ENCODE measurements at regions not wholly inside any gene's neighbourhood (a gene's known extent, or its start where the extent isn't known, plus 50 kb on each side); places are given as distances from the start of the nearest gene placed in this dataset.

DNA sequence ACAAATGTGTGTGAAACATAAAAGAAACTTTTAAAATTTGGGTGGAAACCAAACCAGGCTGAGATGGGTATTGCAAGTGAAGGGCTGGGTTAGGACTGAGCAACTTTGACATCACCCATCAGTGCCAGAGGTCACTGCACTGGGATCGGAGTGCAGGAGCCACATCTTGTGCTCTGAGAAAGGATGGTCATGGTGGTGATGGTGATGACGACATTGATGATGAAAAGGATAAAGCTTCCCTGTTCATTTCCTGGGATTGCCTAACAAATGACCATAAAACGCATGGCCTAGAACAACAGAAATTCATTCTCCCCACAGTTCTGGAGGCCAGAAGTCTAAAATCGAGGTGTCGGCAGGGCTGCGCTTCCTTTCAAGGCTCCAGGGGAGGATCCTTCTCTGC is 324.0 kb downstream of the MAF start:
- no peak for DNase-seq (ENCODE audit: low read depth in 4 of 4, low spot score in 3 of 4)

DNA sequence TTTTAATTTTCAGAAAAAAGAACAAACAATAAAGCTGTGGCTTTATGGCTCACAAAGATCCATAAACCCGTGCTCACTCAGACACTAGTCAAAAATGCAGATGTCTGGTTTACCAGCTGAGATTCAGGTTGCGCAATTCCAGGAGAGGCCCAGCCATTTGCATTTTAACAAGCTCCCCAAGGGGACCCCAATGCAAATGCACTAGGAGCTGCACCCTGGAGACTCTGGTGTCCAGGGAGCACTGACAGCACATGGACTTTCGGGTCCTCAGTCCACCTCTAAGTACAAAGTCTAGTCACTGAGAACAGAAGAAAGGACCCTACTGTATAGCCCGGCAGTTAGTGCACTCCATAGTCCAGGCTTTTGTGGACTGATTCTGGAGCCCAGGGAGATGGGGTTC is 326.3 kb downstream of the MAF start:
- DNase-seq (ENCODE audit: low read depth in 4 of 4, low spot score in 3 of 4), result no peak

DNA sequence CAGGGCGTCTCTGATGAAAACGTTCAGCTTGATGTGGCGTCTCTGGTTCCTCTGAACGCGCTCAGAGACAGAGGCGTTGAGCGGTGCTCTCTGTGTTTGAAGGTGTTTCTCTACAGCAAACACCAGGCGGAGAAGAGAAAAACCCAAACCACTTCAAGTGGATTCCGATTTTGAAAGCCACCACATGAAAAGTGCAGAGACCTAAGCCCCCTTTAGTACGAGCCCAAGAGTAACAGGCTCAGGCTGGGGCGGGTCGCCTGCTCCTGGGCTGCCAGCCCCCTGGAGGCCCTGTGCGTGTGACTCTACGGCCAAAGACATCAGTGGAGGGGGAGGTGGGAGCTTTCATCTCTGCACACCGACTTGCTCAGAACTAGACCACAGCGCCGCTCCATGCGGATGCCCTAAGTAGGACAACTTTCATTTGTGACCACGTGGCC is 328.4 kb downstream of the MAF start:
- no peak for DNase-seq (ENCODE audit: low read depth in 4 of 4, low spot score in 3 of 4)

DNA sequence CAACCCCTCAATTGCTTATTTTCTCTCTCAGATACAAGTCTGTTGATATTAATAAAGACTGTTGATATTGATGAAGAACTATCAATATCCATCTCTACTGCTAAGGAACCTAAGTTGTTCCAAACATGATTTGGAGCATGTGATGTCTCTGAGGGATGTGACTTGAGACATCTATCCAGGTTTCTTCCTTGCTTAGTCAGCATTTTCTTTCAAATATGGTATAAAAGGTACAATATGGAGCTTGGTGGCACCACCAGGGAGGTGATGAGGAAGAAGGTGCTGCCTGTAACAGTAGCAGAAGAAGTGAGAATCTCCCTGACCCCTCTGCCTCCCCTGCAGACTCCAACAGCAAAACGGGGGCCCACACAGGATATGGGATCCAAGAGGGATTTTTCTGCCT is 329.0 kb downstream of the MAF start:
- no peak for DNase-seq (ENCODE audit: low read depth in 4 of 4, low spot score in 3 of 4)

DNA sequence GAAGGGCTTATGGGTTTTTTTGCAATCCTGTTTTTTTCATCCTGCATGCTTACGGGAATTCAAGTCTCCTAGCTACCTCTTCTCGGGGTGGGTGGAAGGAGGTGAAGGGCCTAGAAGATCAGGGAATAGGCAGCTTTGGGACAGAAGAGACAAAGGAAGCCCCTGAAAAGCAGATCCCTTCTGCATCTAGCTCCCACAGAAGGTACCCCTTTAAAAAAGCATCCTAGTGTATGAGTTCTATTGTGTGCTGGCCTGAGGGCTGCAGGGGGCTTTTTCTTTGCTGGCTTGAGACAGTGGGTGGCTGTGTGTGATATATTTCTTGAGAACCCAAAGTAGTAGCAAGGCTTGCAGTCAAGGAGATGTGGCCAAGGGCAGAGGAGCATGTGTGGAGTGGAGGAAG is 330.5 kb downstream of the MAF start:
- DNase-seq (ENCODE audit: low read depth in 4 of 4, low spot score in 3 of 4), result no peak

DNA sequence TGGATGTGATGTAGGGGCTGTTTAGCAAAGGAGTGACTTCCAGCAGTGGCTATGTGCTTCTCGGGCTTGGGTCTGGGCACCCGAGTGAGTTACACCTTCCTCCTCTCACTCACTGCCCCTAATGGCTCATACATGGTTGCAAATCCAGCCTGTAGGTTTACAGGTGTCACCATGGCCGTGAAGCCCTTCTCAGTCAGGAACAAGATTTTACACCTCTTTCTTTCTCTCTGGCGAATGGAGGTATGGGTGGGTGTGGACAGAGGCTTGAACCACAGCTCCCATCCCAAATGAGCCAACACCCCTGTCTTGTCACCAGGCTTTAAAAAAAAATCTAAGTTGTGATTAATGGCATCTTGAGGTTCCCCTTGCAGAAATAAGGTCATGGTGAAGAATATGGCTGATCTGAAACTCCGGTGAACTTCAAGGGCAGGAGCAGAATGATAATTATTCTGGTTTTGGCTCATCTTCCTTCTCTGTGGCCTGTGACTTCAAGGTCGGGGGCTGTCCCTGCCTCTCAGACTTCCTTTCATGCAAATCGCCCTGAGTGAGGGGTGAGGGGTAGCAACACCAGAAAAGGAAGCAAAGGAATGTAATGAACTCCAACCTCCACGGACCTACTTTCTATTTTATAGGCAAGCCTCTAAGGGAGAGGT is 331.2 kb downstream of the MAF start:
- DNase-seq (ENCODE audit: low read depth in 4 of 4, low spot score in 3 of 4), result no peak

DNA sequence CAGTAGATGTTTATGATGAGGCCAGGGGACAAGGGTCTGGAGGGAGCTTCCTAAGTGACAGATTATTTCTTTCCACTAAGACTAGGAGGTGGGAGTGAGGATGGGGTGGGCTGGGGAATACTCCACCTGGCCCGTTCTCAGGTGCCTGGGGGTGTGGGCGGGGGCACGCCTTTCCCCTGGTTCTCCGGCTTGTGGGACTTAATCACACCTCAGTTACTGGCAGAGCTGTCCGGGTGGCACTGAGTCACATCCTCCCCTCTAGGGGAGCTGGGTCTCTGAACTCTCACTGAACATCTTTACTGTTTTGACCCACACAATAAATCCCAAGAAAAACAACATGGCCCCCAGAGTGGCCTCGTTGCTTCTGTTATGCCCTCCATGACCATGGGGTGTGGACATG is 332.8 kb downstream of the MAF start:
- no peak for DNase-seq (ENCODE audit: low read depth in 4 of 4, low spot score in 3 of 4)

DNA sequence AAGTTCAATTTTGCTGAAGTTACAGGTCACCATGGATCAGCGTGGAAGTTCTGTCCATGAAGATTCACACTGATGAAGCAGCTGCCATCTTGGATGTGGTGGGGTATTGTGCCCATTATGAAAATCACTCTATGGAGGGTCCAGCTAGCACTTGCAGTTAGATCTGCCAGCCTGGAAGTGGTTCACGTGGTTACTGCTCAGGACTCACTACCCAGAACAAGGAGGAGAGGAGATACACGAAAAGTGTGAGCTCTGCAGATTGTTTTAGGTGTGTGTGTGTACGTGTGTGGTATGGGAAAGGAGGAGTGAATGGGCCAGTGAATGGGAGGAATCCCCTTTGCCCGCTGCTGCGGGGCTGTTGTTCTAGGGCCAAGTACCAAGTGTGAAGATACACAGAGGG is 333.4 kb downstream of the MAF start:
- no peak for DNase-seq (ENCODE audit: low read depth in 4 of 4, low spot score in 3 of 4)

DNA sequence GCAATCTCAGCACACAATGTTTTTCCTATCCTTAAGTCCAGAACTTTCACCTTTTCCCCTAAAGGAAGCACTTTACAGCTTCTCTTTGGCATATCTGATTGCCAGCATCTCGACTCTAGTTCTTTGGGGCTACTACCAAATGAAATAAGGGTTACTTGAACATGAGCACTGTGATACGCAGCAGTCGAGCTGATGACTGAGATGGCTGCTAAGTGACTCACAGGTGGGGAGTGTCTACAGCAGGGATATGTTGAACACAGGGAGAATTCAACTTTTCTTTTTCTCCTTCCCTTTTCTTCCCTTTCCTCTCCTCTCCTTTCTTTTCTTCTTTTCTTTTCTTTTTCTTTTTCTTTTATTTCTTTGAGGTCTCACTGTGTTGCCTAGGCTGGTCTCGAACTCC is 334.8 kb downstream of the MAF start:
- DNase-seq (ENCODE audit: low read depth in 4 of 4, low spot score in 3 of 4), result no peak

DNA sequence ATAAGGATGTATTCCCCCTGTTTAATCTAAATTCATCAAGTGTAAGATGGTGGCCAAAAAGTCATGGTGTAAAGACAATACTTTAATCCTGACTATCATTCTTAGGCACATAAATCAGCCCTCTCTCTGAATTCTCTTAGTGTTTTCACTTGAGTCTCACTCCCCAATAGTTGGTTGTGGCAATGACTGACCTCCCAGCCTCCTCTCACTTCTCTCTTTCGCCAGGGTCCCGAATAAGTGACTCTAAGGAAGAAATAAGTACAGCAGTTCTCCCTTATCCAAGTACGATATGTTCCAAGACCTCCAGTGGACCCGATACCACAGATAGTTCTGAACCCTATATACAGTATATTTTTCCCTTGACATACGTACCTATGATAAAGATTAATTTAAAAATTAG is 335.3 kb downstream of the MAF start:
- no peak for DNase-seq (ENCODE audit: low read depth in 4 of 4, low spot score in 3 of 4)

DNA sequence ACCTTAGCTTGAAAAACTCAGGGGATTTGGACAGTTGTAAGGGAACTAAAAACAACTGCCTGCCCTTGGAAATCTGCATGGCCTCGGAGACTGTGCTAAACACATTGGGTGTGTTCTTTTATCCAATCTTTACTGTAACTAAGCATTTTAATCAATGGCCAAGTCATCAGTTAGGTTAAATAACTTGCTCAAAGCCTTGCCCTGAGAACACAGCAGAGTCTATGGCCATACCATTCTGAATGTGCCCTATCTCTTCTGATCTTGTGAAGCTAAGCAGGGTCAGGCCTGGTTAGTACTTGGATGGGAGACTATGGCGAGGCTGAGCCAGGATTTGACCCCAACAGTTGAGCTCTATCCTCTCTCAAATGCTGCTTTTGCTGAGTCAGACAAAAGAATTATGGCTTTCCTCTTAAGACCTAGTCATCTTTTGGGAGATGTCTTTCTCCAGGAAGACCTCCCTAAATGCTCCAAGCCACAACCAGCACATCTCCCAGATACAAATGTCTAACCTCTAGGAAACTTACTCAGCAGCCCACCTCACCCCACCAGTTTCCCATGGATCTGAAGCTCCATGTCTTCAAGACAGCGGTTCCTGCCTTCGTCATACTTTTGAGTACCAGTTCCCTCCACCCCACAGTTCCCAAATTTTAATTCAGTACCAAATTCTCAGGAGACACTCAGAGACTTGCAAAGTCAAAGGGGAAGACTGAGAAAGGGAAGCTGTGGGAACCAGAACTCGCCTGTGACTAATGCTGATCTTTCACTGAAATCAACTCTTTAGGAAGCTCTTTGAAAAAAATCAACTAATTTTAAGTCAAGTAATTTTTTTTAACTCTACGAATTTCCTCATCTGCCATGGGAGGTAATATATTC is 336.1 kb downstream of the MAF start:
- DNase-seq (ENCODE audit: low read depth in 4 of 4, low spot score in 3 of 4), result no peak

DNA sequence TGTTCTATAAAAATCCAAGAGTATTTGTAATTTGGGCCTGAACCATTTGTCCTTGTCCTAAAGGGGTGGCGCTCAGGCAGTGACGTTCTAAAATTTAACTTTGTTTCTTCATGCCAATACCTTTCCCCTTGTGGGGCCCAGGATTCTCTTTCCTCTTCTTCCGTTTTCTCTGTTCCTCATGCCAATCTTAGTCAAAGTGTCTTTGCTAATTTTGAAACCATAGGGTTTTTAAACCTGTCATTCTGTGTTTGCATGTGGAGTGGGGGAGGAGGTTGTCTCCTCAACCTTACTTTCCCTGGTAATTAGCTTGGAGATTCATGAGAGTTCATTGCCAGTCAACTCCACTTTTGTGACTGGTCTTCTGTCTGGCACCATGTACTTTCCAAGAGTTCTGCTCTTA is 337.1 kb downstream of the MAF start:
- DNase-seq (ENCODE audit: low read depth in 4 of 4, low spot score in 3 of 4), result no peak

Measured in right renal pelvis (tissue), 4 donors.